ENCODE measurements at regions not wholly inside any gene's neighbourhood (a gene's known extent, or its start where the extent isn't known, plus 50 kb on each side); places are given as distances from the start of the nearest gene placed in this dataset.

- intact Hi-C loops (cut with micrococcal nuclease), result no loop called here
- Mint-ChIP-seq H3K9me3 (ENCODE audit: unreplicated experiment) (no peaks in the 10 kb centered on the region), H3K4me3 (ENCODE audit: unreplicated experiment) (no peak overlapping the region), H3K4me1 (ENCODE audit: insufficient read depth, unreplicated experiment) (no peaks in the 10 kb centered on the region), H3K36me3 (ENCODE audit: insufficient read depth, unreplicated experiment) (no peaks in the 10 kb centered on the region), H3K27ac (ENCODE audit: low read depth, unreplicated experiment) (no peak overlapping the region), H3K27me3 (ENCODE audit: insufficient read depth, unreplicated experiment) (peaks cover 10% of the 10 kb centered on the region)
- POLR2A ChIA-PET, result interaction anchor here (1.2 kb wide), 1 partner anchor 10 kb away, joined by 3 read pairs; no protein-coding TSS in a partner anchor
- CTCF ChIA-PET, result interaction anchor here (1.6 kb wide), 1 partner anchor 641 kb away, joined by 4 read pairs; no protein-coding TSS in a partner anchor
- no peak for TF ChIP-seq CTCF (IDR thresholded peaks at IDR 0.05; ENCODE audit: unreplicated experiment)
- BruUV-seq (replicated peaks), result no TSS peak
- DNase-seq (ENCODE audit: unreplicated experiment), result no peak
These were observed 273.7 kb downstream of the GPAT3 start for GRCh38 chr4:83809581-83809980.

GRCh38 chr4:83793481-83793880, 257.6 kb downstream of the GPAT3 start:
- POLR2A ChIA-PET, result interaction anchor here (0.6 kb wide), 1 partner anchor 776 kb away, joined by 3 read pairs; no protein-coding TSS in a partner anchor
- no peak for DNase-seq (ENCODE audit: unreplicated experiment)
- no peaks in the 10 kb centered on the region for H3K36me3 Mint-ChIP-seq (ENCODE audit: insufficient read depth, unreplicated experiment)
- no peaks in the 10 kb centered on the region for H3K4me1 Mint-ChIP-seq (ENCODE audit: insufficient read depth, unreplicated experiment)
- no peak overlapping the region for H3K27ac Mint-ChIP-seq (ENCODE audit: low read depth, unreplicated experiment)
- intact Hi-C loops (cut with micrococcal nuclease), result no loop called here
- CTCF ChIA-PET, result interaction anchor here (1.0 kb wide), 2 partner anchors 23 to 710 kb away, joined by 3 to 4 read pairs; no protein-coding TSS in a partner anchor
- no peak overlapping the region for H3K4me3 Mint-ChIP-seq (ENCODE audit: unreplicated experiment)
- peaks cover 34% of the 10 kb centered on the region for H3K27me3 Mint-ChIP-seq (ENCODE audit: insufficient read depth, unreplicated experiment)
- TF ChIP-seq CTCF (IDR thresholded peaks at IDR 0.05; ENCODE audit: unreplicated experiment), result no peak
- no peaks in the 10 kb centered on the region for H3K9me3 Mint-ChIP-seq (ENCODE audit: unreplicated experiment)
- BruUV-seq (replicated peaks), result no TSS peak

- Mint-ChIP-seq H3K9me3 (ENCODE audit: unreplicated experiment) (no peaks in the 10 kb centered on the region), H3K27me3 (ENCODE audit: insufficient read depth, unreplicated experiment) (no peaks in the 10 kb centered on the region), H3K4me1 (ENCODE audit: insufficient read depth, unreplicated experiment) (peaks cover 6% of the 10 kb centered on the region), H3K27ac (ENCODE audit: low read depth, unreplicated experiment) (no peak overlapping the region), H3K36me3 (ENCODE audit: insufficient read depth, unreplicated experiment) (no peaks in the 10 kb centered on the region), H3K4me3 (ENCODE audit: unreplicated experiment) (no peak overlapping the region)
- intact Hi-C loops (cut with micrococcal nuclease), result no loop called here
- DNase-seq (ENCODE audit: unreplicated experiment), result no peak
- no TSS peak for BruUV-seq (replicated peaks)
- TF ChIP-seq CTCF (IDR thresholded peaks at IDR 0.05; ENCODE audit: unreplicated experiment), result no peak
- CTCF ChIA-PET, result no interaction called here
- POLR2A ChIA-PET, result interaction anchor here (1.0 kb wide), 1 partner anchor 12 kb away, joined by 3 read pairs; no protein-coding TSS in a partner anchor
These were observed 250.0 kb downstream of the GPAT3 start for GRCh38 chr4:83785891-83786290.

GRCh38 chr4:83783215-83783614, 247.3 kb downstream of the GPAT3 start:
- intact Hi-C loops (cut with micrococcal nuclease), result no loop called here
- POLR2A ChIA-PET, result interaction anchor here (0.7 kb wide), 2 partner anchors 179 to 376 kb away, joined by 3 read pairs; no protein-coding TSS in a partner anchor
- no peak for DNase-seq (ENCODE audit: unreplicated experiment)
- Mint-ChIP-seq H3K36me3 (ENCODE audit: insufficient read depth, unreplicated experiment) (no peaks in the 10 kb centered on the region), H3K4me1 (ENCODE audit: insufficient read depth, unreplicated experiment) (peaks cover 6% of the 10 kb centered on the region), H3K4me3 (ENCODE audit: unreplicated experiment) (no peak overlapping the region), H3K9me3 (ENCODE audit: unreplicated experiment) (no peaks in the 10 kb centered on the region), H3K27ac (ENCODE audit: low read depth, unreplicated experiment) (no peak overlapping the region), H3K27me3 (ENCODE audit: insufficient read depth, unreplicated experiment) (no peaks in the 10 kb centered on the region)
- TF ChIP-seq CTCF (IDR thresholded peaks at IDR 0.05; ENCODE audit: unreplicated experiment), result no peak
- no TSS peak for BruUV-seq (replicated peaks)
- CTCF ChIA-PET, result interaction anchor here (0.5 to 1.7 kb wide), 7 partner anchors 9 to 720 kb away, joined by 3 to 7 read pairs (median 3); no protein-coding TSS in a partner anchor

Data from MCF 10A (cell line).